SK-MEL-5 (cell line): ENCODE measurements at regions not wholly inside any gene's neighbourhood (a gene's known extent, or its start where the extent isn't known, plus 50 kb on each side); places are given as distances from the start of the nearest gene placed in this dataset.

ENCODE experiments used
- DNase-seq: peaks from one replicate; pipeline ENCODE4 v3.0.0-alpha.2; 2016; ENCODE audit warnings: low read depth, low spot score
- in situ Hi-C: cut with HindIII; loops from 2 replicates; pipeline ENCODE4 v1.10.0; 2016; ENCODE audit warnings: low sequenced_read_pairs, high pct_unique_total_duplicates, low pct_unique_long_range_greater_than_20kb

- in situ Hi-C loops, result no loop called here
- no peak for DNase-seq
Measured at GRCh38 chr10:130739016-130739756, 572.3 kb downstream of the TCERG1L start.

- in situ Hi-C loops, result no loop called here
- no peak for DNase-seq
Measured at GRCh38 chr10:130739757-130740145, 571.8 kb downstream of the TCERG1L start.

DNA sequence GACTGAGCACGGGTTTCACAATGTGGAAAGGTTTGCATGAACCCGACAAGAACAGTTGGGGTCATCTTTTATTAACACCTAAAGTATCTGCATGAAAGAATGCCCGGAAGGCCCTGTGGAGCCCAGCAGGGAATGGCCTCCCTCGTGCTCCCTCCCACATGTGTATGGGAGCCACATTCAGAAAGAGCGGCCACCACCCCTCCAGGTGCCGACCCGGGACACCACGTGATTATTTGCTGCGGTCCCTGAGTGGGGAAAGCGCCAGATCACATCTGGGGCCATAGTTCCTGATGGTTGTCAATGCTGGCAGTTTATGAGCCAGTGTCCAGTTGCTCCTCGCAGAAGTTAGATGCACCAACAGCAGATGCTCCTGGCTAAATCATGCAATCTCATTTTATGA lies 571.4 kb downstream of the TCERG1L start:
- DNase-seq, result no peak
- in situ Hi-C loops, result no loop called here

DNA sequence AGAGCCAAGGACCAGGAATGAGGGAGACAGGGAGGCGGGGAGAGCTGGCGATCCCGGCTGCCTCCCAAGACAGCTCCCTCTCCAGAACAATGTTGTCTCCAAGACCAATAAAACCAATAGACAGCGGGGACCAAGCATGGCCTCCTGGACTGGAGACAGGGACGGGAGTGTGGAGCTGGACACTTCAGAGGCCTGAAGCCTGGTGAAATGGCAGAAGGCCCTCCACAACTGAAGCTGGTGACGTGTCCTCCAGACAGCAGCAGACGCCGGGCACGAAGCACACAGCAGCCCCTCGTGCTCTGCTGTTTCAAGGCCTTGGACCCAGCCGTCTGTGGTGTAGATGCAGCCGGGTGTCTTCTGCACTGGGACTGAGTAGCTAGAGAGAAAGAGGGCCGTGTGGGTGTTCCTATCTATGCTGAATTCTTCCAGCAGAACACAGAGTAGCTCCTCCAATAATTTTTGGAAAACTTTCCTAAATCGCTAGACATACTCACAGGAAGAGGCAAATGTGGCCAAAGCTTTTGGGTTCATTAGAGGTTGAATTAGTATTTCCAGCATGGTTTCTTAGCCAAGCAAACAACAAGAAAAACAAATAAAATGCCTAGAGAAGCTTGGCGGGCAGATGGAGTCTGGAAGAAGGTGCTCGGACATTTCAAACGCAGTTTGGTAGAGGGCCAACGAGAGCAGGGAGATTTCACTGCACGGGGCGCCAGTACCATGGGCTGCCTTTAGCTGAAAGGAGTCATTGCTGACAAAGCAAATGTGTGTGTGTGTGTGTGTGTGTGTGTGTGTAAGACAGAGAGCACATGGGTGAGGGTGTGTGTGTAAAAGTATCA lies 570.4 kb downstream of the TCERG1L start:
- in situ Hi-C loops, result no loop called here
- no peak for DNase-seq

- in situ Hi-C loops, result no loop called here
- no peak for DNase-seq
Measured at GRCh38 chr10:130741901-130742855, 569.3 kb downstream of the TCERG1L start.

GRCh38 chr10:130742941-130743675 lies 568.4 kb downstream of the TCERG1L start:
- no peak for DNase-seq
- in situ Hi-C loops, result no loop called here

DNA sequence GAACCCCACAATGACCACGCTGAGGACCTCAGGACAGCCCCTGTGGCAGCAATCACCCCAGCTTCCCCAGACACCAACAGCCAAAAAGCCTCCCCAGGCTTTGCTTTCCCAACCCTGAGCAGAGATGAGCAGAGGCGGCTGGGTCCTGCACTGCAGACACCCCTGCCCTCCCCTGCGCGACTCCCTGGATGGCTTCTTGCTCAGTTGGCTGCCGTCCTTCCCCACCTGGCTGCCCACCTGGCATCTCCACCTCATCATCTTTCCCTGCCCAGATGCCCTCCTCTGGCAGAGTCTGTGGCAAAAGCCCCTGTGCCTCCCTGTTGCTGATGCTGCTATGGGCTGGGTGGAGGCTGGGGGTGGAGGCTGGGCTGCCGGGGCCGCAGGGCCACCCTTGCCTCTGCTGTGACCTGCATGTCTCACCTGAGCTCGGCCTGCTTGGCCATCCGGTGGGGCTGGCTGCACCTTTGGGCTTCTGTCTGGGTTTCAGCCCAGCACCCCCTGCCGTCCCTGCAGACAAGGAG lies 567.7 kb downstream of the TCERG1L start:
- in situ Hi-C loops, result no loop called here
- DNase-seq, result no peak

- no peak for DNase-seq
- in situ Hi-C loops, result no loop called here
Measured at GRCh38 chr10:130744631-130745030, 566.9 kb downstream of the TCERG1L start.

- no peak for DNase-seq
- in situ Hi-C loops, result no loop called here
Measured at GRCh38 chr10:130745251-130745650, 566.3 kb downstream of the TCERG1L start.

- DNase-seq, result no peak
- in situ Hi-C loops, result no loop called here
Measured at GRCh38 chr10:130745821-130746220, 565.7 kb downstream of the TCERG1L start.

- in situ Hi-C loops, result no loop called here
- DNase-seq, result no peak
Measured at GRCh38 chr10:130746311-130746710, 565.2 kb downstream of the TCERG1L start.

GRCh38 chr10:130747356-130747755 lies 564.2 kb downstream of the TCERG1L start:
- no peak for DNase-seq
- in situ Hi-C loops, result no loop called here

DNA sequence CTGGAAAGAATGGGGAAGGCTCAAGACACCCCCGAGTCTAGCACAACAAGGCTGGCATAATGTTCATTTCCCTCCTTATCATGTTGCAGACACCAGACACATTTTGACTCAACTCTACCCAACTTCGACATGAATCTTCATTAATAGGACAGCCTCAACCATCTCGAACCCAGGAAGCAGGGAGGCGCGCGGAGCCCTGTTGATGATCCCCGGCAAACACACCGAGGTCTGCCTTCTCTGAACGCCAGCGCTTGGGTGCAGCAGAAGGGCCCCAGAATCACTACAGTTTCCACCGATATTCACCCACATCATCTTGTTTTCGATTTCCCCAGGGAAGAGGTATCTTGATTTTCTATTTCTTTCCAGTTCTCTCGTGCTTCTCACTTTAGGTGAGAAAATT lies 563.6 kb downstream of the TCERG1L start:
- no peak for DNase-seq
- in situ Hi-C loops, result no loop called here

DNA sequence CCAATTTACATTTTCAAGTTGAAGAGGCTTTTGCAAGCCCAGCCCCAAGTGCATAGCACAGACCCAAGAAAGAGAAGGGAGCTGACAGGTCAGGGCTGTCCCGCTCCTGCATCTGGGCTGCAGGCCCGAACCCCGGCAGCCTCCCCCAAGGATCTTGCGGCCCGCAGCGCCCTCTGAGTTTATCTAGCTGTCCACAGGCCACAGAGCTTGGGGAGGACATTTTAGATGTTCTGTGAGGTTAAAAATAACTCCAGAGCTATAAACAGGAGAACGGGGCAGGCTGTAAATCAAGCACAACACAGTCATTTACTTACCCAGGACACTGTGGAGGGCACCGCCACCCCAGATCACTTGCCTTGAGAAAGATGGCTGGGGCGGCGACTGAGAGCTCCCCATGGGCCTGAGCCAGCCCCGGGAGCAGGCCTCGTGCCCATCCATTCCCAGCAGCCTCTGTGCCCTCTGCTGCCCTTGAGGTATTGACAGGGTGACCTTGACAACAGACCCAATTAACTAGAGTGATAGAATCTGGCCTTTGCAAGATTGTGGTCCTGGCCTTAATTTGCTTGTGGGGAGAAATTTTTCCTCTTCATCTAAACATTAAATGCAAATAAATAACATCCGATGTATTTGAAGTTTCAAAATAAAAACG lies 563.0 kb downstream of the TCERG1L start:
- in situ Hi-C loops, result no loop called here
- DNase-seq, result no peak

- no peak for DNase-seq
- in situ Hi-C loops, result no loop called here
Measured at GRCh38 chr10:130749911-130750310, 561.6 kb downstream of the TCERG1L start.

DNA sequence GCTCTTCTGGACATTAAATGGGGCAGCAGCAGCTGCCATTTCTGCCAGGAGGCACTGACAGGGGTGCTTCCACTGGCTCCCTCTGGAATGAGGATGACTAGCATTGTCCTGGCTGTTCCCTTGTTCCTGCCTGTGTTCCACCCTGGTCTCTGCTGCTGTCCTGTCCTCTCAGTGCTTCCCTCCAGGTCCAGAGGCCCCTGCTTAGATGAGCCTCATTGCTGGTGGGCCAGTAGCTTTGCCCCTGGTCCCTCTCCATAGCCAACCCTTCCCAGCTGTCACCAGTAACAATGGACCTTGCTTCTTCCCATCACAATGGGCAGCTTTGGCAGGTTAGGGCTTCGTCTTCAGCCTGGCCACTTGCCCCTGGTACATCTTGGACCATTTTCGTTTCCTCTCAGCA lies 561.1 kb downstream of the TCERG1L start:
- in situ Hi-C loops, result no loop called here
- no peak for DNase-seq
